AG09309 (cell line): ENCODE measurements at regions not wholly inside any gene's neighbourhood (a gene's known extent, or its start where the extent isn't known, plus 50 kb on each side); places are given as distances from the start of the nearest gene placed in this dataset.

Experiments
- DNase-seq: peaks from one replicate; pipeline ENCODE4 v3.0.0-alpha.2; 2010; ENCODE audit warnings: low read depth
- H3K4me3 ChIP-seq: 2 replicates; pipeline ENCODE4 v1.5.1; 2011; ENCODE audit warnings: mild to moderate bottlenecking, low read depth, low read length, moderate library complexity; ENCODE audit not compliant: control insufficient read depth
- CTCF ChIP-seq: IDR thresholded peaks from 2 replicates; pipeline ENCODE4 v1.5.1; 2011; ENCODE audit warnings: mild to moderate bottlenecking, low read depth, low read length, inconsistent platforms; ENCODE audit not compliant: insufficient read depth, control insufficient read depth; ENCODE audit errors: missing control alignments

- no peak for TF ChIP-seq CTCF
- H3K4me3 ChIP-seq = no peak overlapping the region
- no peak for DNase-seq
Measured at GRCh38 chr17:70274255-70274654, 104.9 kb downstream of the KCNJ2 start.

- DNase-seq = no peak
- TF ChIP-seq CTCF = no peak
- no peak overlapping the region for H3K4me3 ChIP-seq
Measured at GRCh38 chr17:70276906-70277305, 107.6 kb downstream of the KCNJ2 start.

- no peak for DNase-seq
- no peak overlapping the region for H3K4me3 ChIP-seq
- TF ChIP-seq CTCF = no peak
Measured at GRCh38 chr17:70278844-70279462, 109.6 kb downstream of the KCNJ2 start.

- no peak for DNase-seq
- H3K4me3 ChIP-seq = no peak overlapping the region
- TF ChIP-seq CTCF = no peak
Measured at GRCh38 chr17:70286391-70286790, 117.1 kb downstream of the KCNJ2 start.

- no peak for DNase-seq
- H3K4me3 ChIP-seq = no peak overlapping the region
- TF ChIP-seq CTCF = no peak
Measured at GRCh38 chr17:70288540-70289290, 119.4 kb downstream of the KCNJ2 start.

- TF ChIP-seq CTCF = no peak
- H3K4me3 ChIP-seq = no peak overlapping the region
- DNase-seq = no peak
Measured at GRCh38 chr17:70290770-70291169, 121.4 kb downstream of the KCNJ2 start.
